Ovary (tissue), 3 donors: ENCODE measurements at regions not wholly inside any gene's neighbourhood (a gene's known extent, or its start where the extent isn't known, plus 50 kb on each side); places are given as distances from the start of the nearest gene placed in this dataset.

ENCODE experiments used
- CTCF ChIP-seq, 3 donors: fragments of 450-650 bp in 2 of 3; fragments of 200-600 bp in 1 of 3; IDR thresholded peaks; one replicate each; pipeline versions ENCODE4 v1.5.1 to v1.8.0; 2016 to 2022; ENCODE audit warnings: antibody characterized with exemption in 3 of 3, mild to moderate bottlenecking in 1 of 3
- EP300 ChIP-seq: sonication (generic); formaldehyde crosslinking; IDR thresholded peaks from one replicate; pipeline ENCODE4 v1.6.1; 2017; ENCODE audit warnings: antibody characterized with exemption
- donor health status: DM: no; HTN: no; CAD: no.

GRCh38 chr10:44714451-44714850 is 196.7 kb upstream of the TMEM72 start:
- TF ChIP-seq EP300 (no peak), CTCF (IDR thresholded peaks at IDR 0.05) (no peak)
